Lower leg skin (tissue), 4 donors: ENCODE measurements at regions not wholly inside any gene's neighbourhood (a gene's known extent, or its start where the extent isn't known, plus 50 kb on each side); places are given as distances from the start of the nearest gene placed in this dataset.

Experiments used
- DNase-seq, 2 donors: peaks; one replicate each; pipeline ENCODE4 v3.0.0-alpha.2; 2019; ENCODE audit warnings: low spot score in 2 of 2
- H3K4me3 ChIP-seq: fragments of 200-600 bp; sonication (generic); 2 replicates; pipeline ENCODE4 v1.5.1; 2017; ENCODE audit warnings: mild to moderate bottlenecking, low read depth; ENCODE audit not compliant: poor library complexity, severe bottlenecking
- POLR2A ChIP-seq, 2 donors: fragments of 450-650 bp; IDR thresholded peaks; one replicate each; pipeline ENCODE4 v1.6.1; 2016 to 2017; ENCODE audit warnings: antibody characterized with exemption in 2 of 2, mild to moderate bottlenecking in 1 of 2, moderate library complexity in 1 of 2
- WGBS, 2 donors: methylation state at CpG; one replicate each; pipeline ENCODE4 v1.1.5; 2018; 5-methylcytosine and 5-hydroxymethylcytosine counted together
- intact Hi-C: fragments of 100-400 bp; cut with DNase I; formaldehyde crosslinking; loops from one replicate; pipeline ENCODE4 v1.15.0; 2023; ENCODE audit warnings: low total_unique reads
- TF ChIP-seq, protein P1 (sequence below), 3 donors: fragments of 450-650 bp; IDR thresholded peaks; one replicate each; pipeline ENCODE4 v1.5.1; 2016; ENCODE audit warnings: antibody characterized with exemption in 3 of 3, mild to moderate bottlenecking in 3 of 3, moderate library complexity in 2 of 3

DNA sequence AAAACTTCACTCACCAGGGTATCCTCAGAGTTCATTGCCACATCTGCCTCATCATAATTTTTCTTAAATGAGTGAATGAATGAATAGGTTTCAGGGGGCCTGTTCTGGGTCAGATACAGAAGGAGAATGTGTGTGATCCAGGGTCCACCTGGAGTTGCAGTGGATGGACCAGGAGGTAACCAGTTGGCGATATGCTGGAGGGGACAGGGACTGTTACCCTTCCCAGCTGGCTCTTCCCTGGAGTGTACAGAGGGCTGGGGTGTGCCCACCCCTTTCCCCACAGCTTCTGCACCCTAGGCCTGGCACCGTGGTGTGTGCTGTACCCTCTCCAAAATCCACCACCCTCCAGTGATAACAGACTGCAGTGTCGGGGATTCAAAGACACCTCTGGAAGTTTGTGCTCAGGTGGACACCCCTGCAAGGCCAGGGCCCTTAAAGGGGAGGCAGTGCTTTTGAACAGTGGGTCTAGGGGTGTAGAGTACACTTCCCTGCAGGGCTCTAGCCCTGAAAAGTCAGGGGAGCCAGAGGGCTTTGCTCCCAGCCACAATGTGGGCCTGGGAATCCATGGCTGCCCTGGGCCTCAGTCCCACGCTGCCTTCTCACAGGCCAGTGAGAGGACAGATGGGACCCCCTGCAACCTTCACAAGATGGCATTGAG, 134.4 kb upstream of the UNC5B start:
- peak; percentile 1 to 70 for DNase-seq
- no peak for TF ChIP-seq POLR2A (IDR thresholded peaks at IDR 0.05)
- TF ChIP-seq, protein P1, sequence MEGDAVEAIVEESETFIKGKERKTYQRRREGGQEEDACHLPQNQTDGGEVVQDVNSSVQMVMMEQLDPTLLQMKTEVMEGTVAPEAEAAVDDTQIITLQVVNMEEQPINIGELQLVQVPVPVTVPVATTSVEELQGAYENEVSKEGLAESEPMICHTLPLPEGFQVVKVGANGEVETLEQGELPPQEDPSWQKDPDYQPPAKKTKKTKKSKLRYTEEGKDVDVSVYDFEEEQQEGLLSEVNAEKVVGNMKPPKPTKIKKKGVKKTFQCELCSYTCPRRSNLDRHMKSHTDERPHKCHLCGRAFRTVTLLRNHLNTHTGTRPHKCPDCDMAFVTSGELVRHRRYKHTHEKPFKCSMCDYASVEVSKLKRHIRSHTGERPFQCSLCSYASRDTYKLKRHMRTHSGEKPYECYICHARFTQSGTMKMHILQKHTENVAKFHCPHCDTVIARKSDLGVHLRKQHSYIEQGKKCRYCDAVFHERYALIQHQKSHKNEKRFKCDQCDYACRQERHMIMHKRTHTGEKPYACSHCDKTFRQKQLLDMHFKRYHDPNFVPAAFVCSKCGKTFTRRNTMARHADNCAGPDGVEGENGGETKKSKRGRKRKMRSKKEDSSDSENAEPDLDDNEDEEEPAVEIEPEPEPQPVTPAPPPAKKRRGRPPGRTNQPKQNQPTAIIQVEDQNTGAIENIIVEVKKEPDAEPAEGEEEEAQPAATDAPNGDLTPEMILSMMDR (IDR thresholded peaks at IDR 0.05) = no peak
- intact Hi-C loops = no loop called here
- 96 to 100% methylated on average over 4 of the region's 4 CpGs for WGBS, 2 donors
- H3K4me3 ChIP-seq = no peak overlapping the region

DNA sequence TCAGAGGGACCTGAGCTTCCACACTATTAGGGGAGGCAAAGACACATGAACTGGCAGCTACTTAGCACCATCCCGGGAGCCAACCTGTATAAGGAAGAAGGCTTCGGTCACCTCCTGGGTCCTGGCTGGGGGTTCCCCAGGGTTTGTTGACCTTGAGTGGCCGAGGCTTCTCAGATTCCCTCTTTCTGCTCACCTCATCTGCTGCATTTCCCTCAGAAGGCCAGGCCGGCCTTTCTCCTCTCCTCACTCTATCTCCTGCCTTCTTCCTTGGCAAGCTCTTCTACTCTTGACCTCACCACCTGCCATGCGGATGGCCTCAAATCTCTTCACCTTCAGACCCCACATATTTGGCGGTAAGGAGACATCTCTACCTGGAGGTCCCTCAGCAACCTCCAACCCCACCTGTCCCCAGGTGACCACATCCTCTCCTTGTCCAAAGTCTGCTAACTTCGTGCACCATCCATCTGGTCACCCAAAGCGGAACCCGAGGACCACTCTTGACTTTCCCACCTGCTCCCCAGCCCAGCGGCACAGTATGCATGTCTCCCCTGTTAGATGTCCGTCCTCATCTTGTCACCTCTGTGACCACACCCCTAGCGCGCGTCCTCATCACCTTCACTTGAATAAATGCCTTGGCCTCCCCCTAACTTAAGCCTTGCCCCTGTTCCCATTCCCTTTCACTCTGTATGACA, 133.8 kb upstream of the UNC5B start:
- TF ChIP-seq, protein P1 (IDR thresholded peaks at IDR 0.05) = no peak
- no peak for TF ChIP-seq POLR2A (IDR thresholded peaks at IDR 0.05)

DNA sequence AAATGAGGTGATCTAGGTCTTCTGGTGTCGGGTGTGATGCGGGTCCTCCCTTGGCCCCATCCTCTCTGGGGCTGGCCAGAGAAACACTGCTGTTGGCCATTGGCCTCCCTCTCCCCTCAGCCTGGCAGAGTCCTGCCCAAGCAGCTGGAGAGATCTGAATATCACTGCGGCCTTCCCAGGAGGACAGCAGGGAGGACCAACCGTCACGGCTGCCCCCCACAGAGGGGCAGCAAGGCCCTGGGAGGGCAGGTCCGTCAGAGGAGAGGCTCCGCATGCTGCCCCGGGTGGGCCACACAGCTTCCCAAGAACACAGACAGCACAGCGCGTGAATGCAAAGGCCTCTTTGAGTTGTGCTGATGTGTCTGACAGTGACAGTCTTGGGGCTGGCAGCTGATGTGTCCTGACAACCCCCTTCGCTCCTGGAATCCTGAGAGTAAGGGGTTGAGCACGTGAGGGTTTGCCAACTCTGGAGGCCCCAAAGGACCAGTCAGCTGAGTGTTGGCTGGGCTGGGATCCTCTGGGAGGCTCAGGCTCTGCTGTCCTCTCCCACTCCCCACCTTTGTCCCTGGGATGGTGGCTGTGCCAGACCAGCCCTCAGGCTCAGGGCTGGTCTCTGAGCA, 132.5 kb upstream of the UNC5B start:
- peak in 1 of 2 donors; percentile 72 for DNase-seq

More for the DNA sequence above, 133.8 kb upstream of the UNC5B start:
- no peak overlapping the region for H3K4me3 ChIP-seq
- DNase-seq = peak; percentile 9 to 53
- WGBS, 2 donors = 94 to 97% methylated on average over 14 of the region's 14 CpGs
- intact Hi-C loops = no loop called here

DNA sequence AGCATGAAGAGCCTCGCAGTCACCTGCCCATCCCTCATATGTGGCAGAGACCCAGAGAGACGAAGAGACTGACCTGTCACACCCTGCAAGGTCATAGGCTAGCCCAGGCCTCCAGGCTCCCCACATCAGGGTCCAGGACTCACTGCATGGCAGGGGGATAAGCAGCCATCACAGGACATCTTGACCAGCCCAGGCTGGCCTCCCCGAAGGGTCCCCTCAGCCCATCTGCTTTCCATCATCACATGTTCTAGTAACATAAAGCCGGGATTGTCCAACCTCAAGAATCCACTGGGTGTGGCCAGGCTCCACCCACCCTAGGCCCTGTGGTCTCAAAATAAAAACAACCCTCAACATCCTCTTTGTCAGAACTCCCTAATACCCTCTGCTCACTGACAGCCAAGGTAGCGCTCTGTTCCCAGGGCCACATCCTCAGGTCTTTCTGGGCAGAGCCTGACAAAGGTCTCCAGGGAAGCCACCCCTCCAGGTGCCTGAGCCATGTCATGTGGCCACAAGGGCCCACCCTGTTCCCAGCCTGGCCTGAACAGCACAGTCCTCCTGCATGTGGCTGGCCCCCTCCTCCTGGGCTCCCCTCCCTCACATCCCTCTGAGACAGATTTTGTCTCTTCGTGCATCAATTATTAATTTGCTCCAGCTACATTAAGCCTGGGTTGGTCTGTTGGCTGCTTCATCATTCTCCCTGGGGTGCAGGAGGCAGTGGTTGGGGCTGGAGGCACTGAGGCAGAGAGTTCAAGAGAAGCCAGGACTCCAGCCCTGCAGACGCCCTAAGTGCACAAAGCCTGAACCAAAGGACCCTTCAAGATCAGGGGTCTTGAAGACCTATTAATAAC, 131.8 kb upstream of the UNC5B start:
- WGBS, 2 donors = 78 to 82% methylated on average over 5 to 7 of the region's 7 CpGs
- H3K4me3 ChIP-seq = no peak overlapping the region
- DNase-seq = peak in 1 of 2 donors; percentile 53
- TF ChIP-seq POLR2A (IDR thresholded peaks at IDR 0.05) = no peak
- TF ChIP-seq, protein P1 (IDR thresholded peaks at IDR 0.05) = no peak
- intact Hi-C loops = no loop called here

More for the DNA sequence above, 132.5 kb upstream of the UNC5B start:
- WGBS, 2 donors = 79 to 85% methylated on average over 8 to 12 of the region's 12 CpGs
- intact Hi-C loops = no loop called here
- no peak for TF ChIP-seq POLR2A (IDR thresholded peaks at IDR 0.05)
- TF ChIP-seq, protein P1 (IDR thresholded peaks at IDR 0.05) = no peak
- no peak overlapping the region for H3K4me3 ChIP-seq

DNA sequence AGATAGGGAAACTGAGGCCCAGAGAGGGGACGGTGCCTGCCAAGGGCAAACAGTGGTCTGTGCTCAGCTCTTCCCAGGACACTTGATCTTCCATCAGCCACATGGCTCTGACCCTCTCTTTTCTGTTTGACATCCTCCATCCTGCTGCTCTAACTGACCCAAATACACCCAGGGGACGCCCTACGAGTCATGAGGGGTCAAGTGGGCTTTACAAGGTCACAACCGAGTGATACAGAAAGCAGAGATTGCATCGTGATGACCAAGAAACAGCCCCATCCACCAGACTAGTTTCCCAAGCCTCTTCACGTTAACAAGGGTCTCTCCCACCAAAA, 131.2 kb upstream of the UNC5B start:
- 81 to 86% methylated on average over 6 of the region's 6 CpGs for WGBS, 2 donors
- H3K4me3 ChIP-seq = no peak overlapping the region
- TF ChIP-seq, protein P1 (IDR thresholded peaks at IDR 0.05) = no peak
- TF ChIP-seq POLR2A (IDR thresholded peaks at IDR 0.05) = no peak
- intact Hi-C loops = no loop called here
- DNase-seq = peak; percentile 7 to 53
